Left ventricle myocardium inferior (tissue), 1 donor: ENCODE measurements at regions not wholly inside any gene's neighbourhood (a gene's known extent, or its start where the extent isn't known, plus 50 kb on each side); places are given as distances from the start of the nearest gene placed in this dataset.

Source experiments
- DNase-seq: peaks from one replicate; pipeline ENCODE4 v3.0.0-alpha.2; 2020
- H3K27ac ChIP-seq: fragments of 200-600 bp; replicated peaks from 2 replicates; pipeline ENCODE4 v1.8.0; 2021
- H3K27me3 ChIP-seq: fragments of 200-600 bp; 2 replicates; pipeline ENCODE4 v1.8.0; 2021; ENCODE audit warnings: low read depth
- H3K36me3 ChIP-seq: fragments of 200-600 bp; 2 replicates; pipeline ENCODE4 v1.8.0; 2021
- H3K4me1 ChIP-seq: fragments of 200-600 bp; 2 replicates; pipeline ENCODE4 v1.8.0; 2021
- H3K4me3 ChIP-seq: fragments of 200-600 bp; 2 replicates; pipeline ENCODE4 v1.8.0; 2021; ENCODE audit warnings: mild to moderate bottlenecking, moderate library complexity
- H3K9me3 ChIP-seq: fragments of 200-600 bp; replicated peaks from 2 replicates; pipeline ENCODE4 v1.8.0; 2021
- CTCF ChIP-seq: fragments of 200-600 bp; IDR thresholded peaks from 2 replicates; pipeline ENCODE4 v1.8.0; 2021; ENCODE audit warnings: antibody characterized with exemption, mild to moderate bottlenecking, borderline replicate concordance
- intact Hi-C: fragments of 100-400 bp; cut with micrococcal nuclease; formaldehyde crosslinking; loops from one replicate; pipeline ENCODE4 v1.11.0; 2022
- donor health status: DM: no; HTN: yes; CAD: no; lungs with severe emphysema.

DNA sequence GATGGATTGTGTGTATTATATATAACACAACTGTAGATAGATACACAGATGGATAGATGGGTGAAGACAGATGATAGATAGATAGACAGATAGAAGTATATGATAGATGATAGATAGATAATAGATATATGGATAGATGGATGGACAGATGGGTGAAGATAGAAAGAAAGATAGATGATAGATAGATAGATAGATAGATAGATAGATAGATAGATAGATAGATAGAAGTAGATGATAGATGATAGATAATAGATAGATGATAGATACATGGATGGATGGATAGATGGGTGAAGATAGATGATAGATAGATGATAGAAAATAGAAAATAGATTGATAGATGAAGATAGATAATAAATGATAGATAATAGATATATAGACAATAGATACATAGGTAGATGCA is 83.3 kb downstream of the FOXF2 start:
- no peaks in the 10 kb centered on the region for H3K4me1 ChIP-seq
- intact Hi-C loops, result no loop called here
- no peak for DNase-seq
- H3K9me3 ChIP-seq, result no peaks in the 10 kb centered on the region
- H3K4me3 ChIP-seq, result no peak overlapping the region
- no peak overlapping the region for H3K27ac ChIP-seq
- H3K36me3 ChIP-seq, result no peaks in the 10 kb centered on the region
- H3K27me3 ChIP-seq, result peaks cover 55% of the 10 kb centered on the region
- no peak for TF ChIP-seq CTCF

GRCh38 chr6:1473166-1473565 is 83.8 kb downstream of the FOXF2 start:
- H3K4me1 ChIP-seq, result no peaks in the 10 kb centered on the region
- no peaks in the 10 kb centered on the region for H3K9me3 ChIP-seq
- no peak overlapping the region for H3K27ac ChIP-seq
- peaks cover 50% of the 10 kb centered on the region for H3K27me3 ChIP-seq
- intact Hi-C loops, result no loop called here
- no peak overlapping the region for H3K4me3 ChIP-seq
- DNase-seq, result no peak
- no peak for TF ChIP-seq CTCF
- H3K36me3 ChIP-seq, result no peaks in the 10 kb centered on the region

GRCh38 chr6:1473598-1473997 is 84.2 kb downstream of the FOXF2 start:
- no peak for DNase-seq
- Histone ChIP-seq H3K36me3 (no peaks in the 10 kb centered on the region), H3K9me3 (no peaks in the 10 kb centered on the region), H3K27me3 (peaks cover 46% of the 10 kb centered on the region), H3K4me3 (no peak overlapping the region), H3K4me1 (no peaks in the 10 kb centered on the region), H3K27ac (no peak overlapping the region)
- no peak for TF ChIP-seq CTCF
- intact Hi-C loops, result no loop called here

DNA sequence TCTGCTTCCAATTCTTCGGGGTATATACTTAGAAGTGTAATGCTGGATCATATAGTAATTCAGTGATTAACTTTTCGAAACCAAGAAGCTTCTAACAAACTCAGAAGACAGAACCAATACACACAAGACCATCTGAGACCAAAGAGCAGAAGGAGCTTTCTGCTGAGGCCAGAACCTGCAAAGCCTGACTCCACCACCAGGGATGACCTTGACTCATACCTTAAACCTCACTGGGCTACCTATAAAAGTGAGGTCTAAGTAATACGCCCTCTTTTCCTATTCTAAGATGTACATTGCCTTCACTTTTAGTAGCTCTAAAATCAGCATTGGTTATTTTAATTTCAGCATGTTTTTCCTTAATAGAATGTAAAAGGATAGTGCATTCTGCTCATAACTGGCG is 84.8 kb downstream of the FOXF2 start:
- no peak for DNase-seq
- Histone ChIP-seq H3K36me3 (no peaks in the 10 kb centered on the region), H3K9me3 (no peaks in the 10 kb centered on the region), H3K4me1 (no peaks in the 10 kb centered on the region), H3K27me3 (peaks cover 40% of the 10 kb centered on the region), H3K27ac (no peak overlapping the region), H3K4me3 (no peak overlapping the region)
- no peak for TF ChIP-seq CTCF
- intact Hi-C loops, result no loop called here

DNA sequence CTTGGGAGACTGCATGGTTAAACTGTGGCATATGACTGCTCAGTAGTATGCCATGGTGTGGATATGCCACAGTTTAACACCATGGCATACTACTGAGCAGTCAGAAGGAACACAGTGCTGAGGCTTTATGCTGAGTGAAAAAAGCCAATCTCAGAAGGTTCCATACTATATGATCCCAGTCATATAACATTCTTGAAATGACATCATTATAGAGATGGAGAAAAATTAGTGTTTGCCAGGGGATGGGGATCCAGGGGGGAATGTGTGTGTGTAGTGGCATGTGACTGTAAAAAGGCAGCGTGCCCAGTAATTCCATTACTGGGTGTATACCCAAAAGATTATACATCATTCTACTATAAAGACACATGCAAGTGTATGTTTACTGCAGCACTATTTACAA is 85.8 kb downstream of the FOXF2 start:
- H3K4me3 ChIP-seq, result no peak overlapping the region
- H3K9me3 ChIP-seq, result no peaks in the 10 kb centered on the region
- no peaks in the 10 kb centered on the region for H3K4me1 ChIP-seq
- peaks cover 36% of the 10 kb centered on the region for H3K27me3 ChIP-seq
- no peak for DNase-seq
- TF ChIP-seq CTCF, result no peak
- H3K27ac ChIP-seq, result no peak overlapping the region
- H3K36me3 ChIP-seq, result no peaks in the 10 kb centered on the region
- intact Hi-C loops, result no loop called here
